ENCODE measurements at regions not wholly inside any gene's neighbourhood (a gene's known extent, or its start where the extent isn't known, plus 50 kb on each side); places are given as distances from the start of the nearest gene placed in this dataset.

- no peak for DNase-seq
- intact Hi-C loops (cut with DNase I): no loop called here
Measured at GRCh38 chr5:100479079-100479688, 56.0 kb upstream of the FAM174A start.

DNA sequence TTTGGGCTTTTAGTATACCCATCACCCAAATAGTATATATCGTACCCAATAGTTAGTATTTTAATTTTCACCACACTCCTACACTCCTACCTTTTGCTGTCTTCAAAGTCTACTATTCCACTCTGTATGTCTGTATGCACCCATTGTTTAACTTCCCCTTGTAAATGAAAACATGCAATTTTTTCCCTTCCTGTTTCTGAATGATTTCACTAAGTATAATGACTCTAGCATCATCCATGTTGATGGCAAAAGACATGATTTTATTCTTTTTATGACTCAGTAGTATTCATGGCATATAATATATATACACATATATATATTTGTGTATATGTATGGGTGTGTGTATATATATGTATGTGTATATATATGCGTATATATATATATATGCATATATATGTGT lies 63.1 kb upstream of the FAM174A start:
- no peak for DNase-seq
- intact Hi-C loops (cut with DNase I): no loop called here

- DNase-seq: no peak
- intact Hi-C loops (cut with DNase I): no loop called here
Measured at GRCh38 chr5:100469767-100470166, 65.4 kb upstream of the FAM174A start.

DNA sequence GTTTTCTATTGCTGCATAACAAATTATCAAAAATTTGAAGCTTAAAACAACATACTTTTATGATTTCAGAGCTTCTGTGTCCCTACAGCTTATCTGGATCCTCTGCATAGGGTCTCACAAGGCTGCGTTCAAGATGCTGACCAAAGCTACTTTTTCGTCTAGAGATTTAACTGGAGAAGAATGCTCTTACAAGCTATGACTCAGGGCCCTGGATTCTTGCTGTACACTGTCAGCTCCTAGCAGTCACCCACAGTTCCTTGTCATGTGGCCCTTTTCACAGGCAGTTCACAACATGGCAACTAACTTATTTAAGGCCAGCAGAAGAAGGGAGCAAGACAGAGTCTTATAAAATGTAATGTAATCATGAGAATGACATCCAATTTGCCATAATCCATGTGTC lies 70.8 kb upstream of the FAM174A start:
- intact Hi-C loops (cut with DNase I): no loop called here
- DNase-seq: no peak

DNA sequence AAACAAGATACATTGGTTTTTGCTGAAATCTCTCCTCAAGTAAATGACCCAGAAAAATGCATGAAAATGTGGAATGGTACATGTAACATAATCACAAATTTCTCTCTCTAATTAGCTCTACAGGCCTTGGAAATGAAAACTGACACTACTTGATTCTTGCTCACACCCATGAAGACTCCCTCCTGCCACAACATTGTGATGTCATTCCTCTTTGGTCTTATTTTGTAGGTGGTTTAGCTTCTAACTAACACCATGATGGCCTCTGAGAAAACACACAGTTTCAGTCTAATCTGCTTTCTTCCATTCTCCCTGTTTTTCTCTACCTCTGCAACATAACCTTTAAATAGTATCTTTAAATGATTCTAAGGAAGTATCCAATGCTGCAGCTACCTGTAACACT lies 78.6 kb upstream of the FAM174A start:
- no peak for DNase-seq
- intact Hi-C loops (cut with DNase I): no loop called here

GRCh38 chr5:100452126-100452525 lies 83.0 kb upstream of the FAM174A start:
- intact Hi-C loops (cut with DNase I): no loop called here
- no peak for DNase-seq

DNA sequence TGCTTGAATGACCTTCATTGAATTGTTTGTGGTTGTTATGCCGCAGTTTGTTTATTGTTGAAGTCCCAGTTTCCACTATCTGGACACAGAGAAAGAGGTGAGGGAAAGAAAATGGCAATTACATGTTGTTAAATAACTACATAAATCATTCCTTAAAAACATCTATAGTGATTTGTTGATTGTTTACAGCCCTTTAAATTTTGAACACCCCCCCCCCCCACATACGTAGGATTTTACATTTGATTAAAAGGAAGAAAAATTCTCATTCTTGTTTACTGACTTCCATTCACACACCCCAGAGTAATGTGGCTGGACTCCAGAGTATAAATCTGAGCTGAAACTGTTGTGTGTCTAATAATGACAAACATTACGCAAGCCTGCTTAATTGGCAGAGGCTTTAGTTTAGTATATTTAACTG lies 87.1 kb upstream of the FAM174A start:
- intact Hi-C loops (cut with DNase I): no loop called here
- DNase-seq: no peak

DNA sequence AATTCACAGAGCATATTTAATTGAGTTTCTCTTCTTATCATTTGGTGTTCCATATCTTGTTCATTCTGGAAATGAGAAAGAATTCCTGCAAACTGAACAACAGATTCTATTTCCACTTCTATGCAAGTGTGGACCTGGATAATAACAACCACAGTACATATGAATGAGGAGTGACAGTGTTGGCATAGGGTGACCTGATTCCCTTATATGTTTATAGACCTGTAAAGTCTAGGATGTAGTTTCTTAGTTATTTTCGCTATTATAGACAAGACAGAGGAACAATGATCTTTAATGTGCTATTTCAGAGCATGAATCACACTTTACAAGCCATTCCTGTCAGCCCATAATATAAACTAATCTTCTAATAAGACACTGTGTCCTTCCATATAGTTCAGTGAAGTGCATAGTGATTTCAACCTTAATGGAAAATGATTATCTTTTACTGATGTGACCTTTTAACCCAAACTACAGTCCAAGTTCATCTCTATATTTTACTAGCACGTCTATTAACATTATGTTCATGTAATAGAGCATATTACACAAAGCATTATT lies 88.2 kb upstream of the FAM174A start:
- DNase-seq: no peak
- intact Hi-C loops (cut with DNase I): no loop called here

GRCh38 chr5:100444961-100445360 lies 90.2 kb upstream of the FAM174A start:
- no peak for DNase-seq
- intact Hi-C loops (cut with DNase I): no loop called here

DNA sequence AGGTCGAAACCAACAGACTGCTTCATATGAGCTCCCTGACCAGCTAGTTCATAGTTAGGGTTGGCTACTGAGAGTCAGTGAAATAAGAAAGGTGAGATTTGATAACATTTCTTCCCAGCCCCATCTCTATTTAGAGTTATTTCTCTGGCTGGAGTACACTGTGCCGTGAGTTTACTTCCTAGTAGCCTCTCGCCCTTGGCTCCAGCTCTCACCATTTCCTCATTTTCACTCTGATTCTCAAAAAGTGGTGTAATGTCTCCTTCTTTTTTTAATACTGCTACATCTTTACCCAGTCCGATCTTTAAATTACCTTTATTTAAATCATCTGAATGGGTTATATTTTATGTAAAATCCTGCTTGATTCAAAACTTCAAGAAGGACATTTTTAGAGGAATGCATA lies 100.4 kb upstream of the FAM174A start:
- no peak for DNase-seq
- intact Hi-C loops (cut with DNase I): no loop called here

- DNase-seq: no peak
- intact Hi-C loops (cut with DNase I): no loop called here
Measured at GRCh38 chr5:100432741-100433140, 102.4 kb upstream of the FAM174A start.

- peak in 41 of 42 donors; percentile 6 to 80 (median 51) for DNase-seq
- intact Hi-C loops (cut with DNase I): no loop called here
Measured at GRCh38 chr5:100430268-100431195, 104.6 kb upstream of the FAM174A start.

- DNase-seq: no peak
- intact Hi-C loops (cut with DNase I): no loop called here
Measured at GRCh38 chr5:100424787-100425186, 110.4 kb upstream of the FAM174A start.

DNA sequence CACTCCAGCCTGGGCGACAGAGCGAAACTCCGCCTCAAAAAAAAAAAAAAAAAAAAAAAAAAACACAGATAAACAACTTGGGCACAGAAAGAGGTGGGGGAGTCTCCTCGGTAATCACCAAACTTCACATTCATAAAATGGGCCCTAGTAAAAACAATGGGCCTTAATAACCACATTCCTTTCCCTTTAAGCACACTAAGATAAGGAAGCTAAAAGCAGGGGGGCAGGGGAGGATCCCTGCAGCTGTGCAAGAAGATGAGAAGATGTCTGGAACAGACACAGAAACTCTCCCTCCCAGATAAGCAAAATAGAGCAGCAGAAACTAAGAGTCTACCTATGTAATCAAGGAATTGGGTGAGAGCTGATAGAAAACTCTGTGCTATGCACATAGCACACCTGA lies 111.2 kb upstream of the FAM174A start:
- no peak for DNase-seq
- intact Hi-C loops (cut with DNase I): no loop called here

- intact Hi-C loops (cut with DNase I): no loop called here
- no peak for DNase-seq
Measured at GRCh38 chr5:100423330-100423729, 111.8 kb upstream of the FAM174A start.

- intact Hi-C loops (cut with DNase I): no loop called here
- DNase-seq: no peak
Measured at GRCh38 chr5:100421360-100421759, 113.8 kb upstream of the FAM174A start.

DNA sequence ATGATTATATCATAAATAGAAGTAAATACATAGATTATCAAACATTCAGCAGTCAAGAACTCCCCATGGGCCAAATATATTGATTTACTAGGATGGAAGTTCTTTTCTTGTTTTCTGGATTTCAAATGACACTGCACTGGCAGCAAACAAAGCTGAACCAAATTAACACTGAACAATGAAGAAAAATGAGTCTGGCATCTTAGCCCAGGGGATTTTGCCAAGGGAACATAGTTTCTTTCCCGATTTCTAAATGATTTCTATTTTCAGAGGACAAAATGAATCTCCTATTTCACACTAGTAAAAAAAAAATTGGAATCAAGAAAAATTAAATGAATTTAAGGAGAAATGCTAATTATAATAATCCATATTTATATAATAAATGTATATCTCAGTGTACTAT lies 116.9 kb upstream of the FAM174A start:
- intact Hi-C loops (cut with DNase I): no loop called here
- no peak for DNase-seq

- intact Hi-C loops (cut with DNase I): no loop called here
- DNase-seq: no peak
Measured at GRCh38 chr5:100409660-100410151, 125.5 kb upstream of the FAM174A start.

GRCh38 chr5:100407053-100407452 lies 128.1 kb upstream of the FAM174A start:
- intact Hi-C loops (cut with DNase I): no loop called here
- no peak for DNase-seq

DNA sequence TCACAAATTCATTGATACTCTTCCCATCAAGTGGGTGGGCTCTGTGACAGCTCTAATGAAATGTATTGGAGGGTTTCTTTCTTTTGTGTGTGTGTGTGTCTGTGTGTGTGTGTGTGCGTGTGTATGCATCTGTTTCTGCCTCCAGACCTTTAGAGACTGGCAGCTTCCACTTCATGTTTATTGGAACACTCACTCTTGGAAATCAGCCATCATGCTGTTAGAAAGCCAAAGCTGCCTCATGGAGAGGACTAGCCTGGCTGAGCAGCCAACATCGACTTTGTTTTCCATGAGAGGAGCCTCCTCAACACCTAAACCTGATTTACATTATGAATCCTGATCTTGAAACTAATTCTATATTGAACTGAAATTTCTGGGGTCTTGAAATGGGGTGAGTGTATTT lies 128.5 kb upstream of the FAM174A start:
- intact Hi-C loops (cut with DNase I): no loop called here
- DNase-seq: peak in 7 of 42 donors; percentile 4 to 20 (median 14)

All from head of caudate nucleus (tissue), 42 donors.